GM19238 (cell line): ENCODE measurements at regions not wholly inside any gene's neighbourhood (a gene's known extent, or its start where the extent isn't known, plus 50 kb on each side); places are given as distances from the start of the nearest gene placed in this dataset.
"Not testable (repeated sequence)": the region's sequence is repeated elsewhere in the genome, so short reads cannot be mapped to it uniquely, and the experiment has no call there.

Experiments
- DNase-seq: peaks from one replicate; pipeline ENCODE4 v3.0.0; 2011; ENCODE audit warnings: low spot score; ENCODE audit not compliant: insufficient read length

DNA sequence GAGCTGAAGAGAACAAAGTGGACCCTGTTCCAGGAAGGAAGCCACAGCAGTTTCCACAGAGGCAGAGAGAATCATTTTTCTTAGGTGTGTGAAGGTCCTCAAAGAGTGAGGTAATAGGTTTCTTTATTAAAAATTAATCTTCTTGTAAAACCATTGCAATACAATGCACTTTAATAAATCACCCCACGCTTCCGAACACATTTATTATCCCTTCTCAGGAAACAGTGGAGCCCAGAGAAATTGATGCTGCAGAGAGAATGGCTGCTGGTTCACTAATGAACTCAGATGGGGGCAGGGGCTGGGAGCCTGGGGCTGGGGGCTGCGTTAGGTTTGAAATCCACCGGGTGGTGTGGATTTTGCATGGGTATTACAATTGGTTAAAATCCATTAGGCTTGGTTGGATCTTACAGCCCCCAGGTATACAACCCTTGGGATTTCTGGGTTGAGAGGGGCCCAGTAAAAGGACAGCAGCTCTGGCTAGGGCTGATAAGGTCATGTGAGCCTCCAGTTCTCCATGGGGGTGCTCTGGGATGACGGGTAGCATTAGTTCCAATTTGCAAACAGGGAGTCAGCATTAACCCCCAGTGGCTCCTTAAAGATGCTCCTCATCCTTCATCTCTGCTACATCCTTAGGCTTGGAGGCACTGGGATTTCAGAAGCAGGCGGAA is 718.1 kb upstream of the EEF2KMT start:
- DNase-seq: no peak

DNA sequence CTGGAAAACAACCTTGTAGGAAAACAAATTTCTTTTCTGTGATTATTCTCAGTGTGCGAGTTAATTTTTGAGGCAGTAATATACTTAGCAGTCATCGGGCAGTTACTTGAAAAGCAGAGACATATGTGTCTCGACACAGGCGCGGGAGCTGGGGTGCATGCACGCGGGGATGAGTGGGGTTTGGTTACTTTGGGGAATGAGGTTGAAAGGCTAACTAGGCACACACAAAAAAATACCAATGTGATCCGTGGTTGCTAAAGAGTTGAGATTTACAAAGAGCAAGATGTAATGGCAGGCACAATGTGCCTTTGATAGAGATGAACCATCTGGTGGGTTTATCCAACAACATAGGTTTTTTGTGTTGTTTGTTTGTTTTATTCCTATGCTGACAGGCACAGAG is 703.8 kb upstream of the EEF2KMT start:
- DNase-seq: no peak

DNA sequence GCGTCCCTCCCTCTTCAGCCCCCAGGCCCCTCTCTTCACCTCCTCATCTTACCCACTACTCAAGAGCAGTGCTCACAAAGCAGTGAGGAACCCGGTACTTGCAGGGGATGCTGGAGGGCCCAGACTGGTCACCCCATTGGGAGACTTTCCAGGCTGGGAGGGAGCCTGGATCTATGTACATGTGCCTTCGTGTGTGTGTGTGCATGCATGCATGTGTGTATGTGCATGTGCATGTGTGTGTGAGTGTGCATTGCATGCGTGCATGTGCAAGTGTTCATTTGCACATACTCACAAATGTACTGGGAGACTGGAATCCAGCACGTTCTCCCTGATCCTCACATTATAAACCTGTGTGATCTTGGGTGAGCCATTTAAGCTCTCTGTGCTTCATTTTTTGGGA is 696.0 kb upstream of the EEF2KMT start:
- no peak for DNase-seq

DNA sequence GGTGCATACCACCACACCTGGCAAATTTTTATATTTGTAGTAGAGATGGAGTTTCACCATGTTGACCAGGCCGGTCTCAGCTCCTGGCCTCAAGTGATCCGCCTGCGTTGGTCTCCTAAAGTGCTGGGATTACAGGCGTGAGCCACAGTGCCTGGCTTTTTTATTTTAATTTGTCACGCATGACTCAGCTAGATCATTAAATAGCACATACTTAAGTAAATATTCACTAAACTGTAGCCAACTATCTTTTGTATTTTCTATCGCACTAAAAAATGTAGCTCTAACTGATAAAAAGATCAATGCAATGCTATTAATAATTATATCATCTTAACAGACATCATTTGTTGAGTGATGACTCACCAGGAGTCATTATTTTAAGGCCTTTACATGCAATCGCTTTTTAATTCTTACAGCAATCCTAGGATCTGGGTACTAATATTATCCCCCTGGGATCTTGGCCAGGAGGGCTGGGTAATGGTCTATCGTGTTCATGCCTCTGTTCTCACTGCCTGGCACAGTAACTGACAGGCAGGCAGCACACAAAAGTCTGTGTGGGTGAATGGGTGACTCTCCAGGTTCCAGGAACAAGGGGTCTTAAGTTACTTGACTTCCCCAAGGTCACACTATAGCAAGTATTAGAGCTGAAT is 693.5 kb upstream of the EEF2KMT start:
- DNase-seq: no peak

DNA sequence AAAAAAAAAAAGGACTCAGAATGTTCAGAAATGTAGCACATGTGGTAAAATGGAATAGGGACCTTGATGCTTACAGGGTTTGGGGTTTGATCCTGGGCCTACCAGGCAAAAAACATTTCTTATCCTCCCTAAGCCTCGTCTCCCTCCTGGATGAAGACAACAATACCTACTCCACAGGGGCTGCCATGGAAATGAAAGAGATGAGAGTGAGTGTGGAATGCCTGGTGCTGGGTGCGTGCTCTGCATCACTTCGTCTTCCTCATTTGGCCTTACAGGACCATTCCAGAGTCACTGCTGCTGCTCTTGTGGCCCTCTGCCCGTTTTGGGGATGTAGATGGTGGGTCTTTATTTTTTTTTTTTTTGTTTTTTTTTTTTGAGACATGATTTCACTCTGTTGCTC is 692.9 kb upstream of the EEF2KMT start:
- no peak for DNase-seq

DNA sequence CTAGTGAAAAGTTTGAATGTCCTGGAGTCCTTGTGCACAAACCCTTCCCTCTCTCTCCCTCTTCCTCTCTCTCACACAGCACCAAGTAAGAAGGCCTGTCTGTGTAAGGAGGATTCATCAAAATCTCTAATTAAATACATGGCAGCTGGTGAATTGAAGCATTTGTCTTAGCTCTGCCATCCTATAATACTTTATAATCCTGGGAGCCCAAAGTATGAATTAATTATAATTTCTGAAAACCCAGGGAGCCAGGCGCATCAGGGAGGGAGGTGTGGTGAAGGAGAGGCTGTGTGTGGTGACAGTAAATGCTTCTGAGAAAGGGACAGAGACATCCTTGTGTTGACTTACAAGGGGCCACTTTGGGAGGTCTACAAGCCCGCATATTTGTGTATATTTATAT is 691.4 kb upstream of the EEF2KMT start:
- DNase-seq: no peak

DNA sequence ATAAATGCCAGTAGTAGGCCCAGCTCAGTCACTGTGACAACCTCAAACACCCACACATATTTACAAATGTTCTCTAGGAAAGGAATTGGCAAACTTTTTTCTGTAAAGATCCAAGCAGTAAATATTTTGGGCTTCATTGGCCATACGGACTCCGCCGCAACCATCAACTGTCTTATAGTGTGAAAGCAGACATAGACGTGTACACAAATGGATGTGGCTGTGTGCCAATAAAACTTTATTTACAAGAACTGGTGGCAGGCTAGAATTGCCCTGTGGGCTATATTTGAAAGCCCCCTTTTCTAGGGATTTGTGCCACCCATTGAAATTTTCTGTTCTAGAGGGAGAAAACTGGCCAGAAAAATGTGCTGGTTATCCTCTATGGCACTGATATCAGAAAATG is 683.8 kb upstream of the EEF2KMT start:
- no peak for DNase-seq

DNA sequence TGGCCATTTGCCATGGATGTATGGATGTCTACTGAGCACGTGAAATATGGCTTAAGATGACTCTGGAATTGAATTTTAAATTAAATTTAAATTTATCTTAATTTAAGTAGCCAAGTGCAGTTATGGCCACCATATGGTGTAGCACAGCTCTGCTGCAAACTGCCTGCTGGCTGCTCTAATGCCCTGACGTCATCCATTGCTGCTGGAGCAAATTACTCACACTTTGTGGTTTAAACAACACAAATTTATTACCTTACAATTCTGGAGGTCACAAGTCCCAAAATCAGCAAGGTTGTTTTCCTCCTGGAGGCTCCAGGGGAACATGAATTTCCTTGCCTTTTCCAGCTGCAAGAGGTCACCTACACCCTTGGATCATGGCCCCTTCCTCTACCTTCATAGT is 679.3 kb upstream of the EEF2KMT start:
- DNase-seq: no peak

DNA sequence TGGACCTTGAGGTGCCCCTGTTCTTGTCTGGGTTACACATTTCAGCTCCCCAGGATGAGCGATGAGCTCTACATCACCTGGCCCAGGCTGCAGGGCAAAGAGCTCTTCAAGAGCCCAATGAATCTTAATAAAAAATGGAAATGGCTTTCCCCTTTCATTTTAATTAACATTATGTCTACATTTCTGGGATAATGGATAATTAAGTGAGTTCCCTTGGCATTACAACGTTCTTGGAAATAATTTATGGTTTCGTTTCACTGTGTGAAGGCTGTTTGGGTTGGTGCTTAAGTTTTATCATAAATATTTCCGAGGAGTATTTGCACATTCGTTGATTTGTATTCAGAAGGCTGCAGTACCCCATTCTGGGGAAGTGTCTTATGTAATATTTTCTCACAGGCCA is 678.3 kb upstream of the EEF2KMT start:
- no peak for DNase-seq

DNA sequence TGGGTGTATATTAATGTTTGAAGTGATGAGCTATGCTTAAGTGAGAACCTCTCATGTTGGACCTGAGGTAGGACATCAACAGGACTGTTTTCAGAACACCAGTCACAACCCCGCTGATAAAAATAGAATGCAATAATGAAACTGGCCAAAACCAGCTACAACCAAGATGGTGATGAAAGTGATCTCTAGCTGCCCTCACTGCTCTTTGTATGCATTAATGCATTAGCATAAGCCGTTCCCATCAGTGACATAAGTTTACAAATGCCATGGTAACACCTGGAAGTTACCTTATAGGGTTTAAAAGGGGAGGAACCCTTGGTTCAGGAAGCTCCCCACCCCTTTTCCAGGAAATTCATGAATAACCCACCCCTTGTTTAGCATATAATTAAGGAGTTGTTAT is 672.5 kb upstream of the EEF2KMT start:
- no peak for DNase-seq

DNA sequence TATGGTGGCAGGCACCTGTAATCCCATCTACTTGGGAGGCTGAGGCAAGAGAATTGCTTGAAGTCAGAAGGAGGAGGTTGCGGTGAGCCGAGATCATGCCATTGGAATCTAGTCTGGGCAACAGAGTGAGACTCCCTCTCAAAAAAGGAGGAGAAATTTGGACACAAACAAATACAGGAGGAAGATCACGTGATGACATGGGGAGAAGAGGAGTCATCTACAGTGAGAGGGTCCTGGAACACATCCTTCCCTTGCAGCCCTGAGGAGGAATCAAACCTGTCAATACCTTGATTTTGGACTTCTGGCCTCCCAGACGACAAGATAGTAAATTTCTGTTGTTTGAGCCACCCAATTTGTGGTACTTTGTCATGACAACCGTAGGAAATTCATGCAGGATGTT is 671.9 kb upstream of the EEF2KMT start:
- DNase-seq: no peak

DNA sequence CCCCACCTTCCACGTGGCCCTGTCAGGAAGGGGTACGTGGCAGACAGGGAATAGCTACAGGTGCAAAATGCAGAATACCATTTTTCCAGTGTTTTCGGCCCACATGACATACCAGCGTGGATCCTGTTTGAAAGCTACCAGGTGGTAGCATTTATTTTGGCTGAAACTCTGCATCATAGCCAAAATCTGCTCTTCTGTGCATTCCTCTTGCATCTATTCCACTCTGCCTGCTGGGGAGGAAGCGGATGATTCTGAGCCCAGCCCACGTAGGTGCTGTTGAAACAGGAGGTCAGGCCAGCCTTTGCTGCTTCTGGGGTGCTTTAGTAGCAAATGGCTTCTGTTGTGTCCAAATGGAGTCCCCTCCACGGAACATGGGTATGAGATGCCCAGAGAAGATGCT is 670.9 kb upstream of the EEF2KMT start:
- DNase-seq: no peak

DNA sequence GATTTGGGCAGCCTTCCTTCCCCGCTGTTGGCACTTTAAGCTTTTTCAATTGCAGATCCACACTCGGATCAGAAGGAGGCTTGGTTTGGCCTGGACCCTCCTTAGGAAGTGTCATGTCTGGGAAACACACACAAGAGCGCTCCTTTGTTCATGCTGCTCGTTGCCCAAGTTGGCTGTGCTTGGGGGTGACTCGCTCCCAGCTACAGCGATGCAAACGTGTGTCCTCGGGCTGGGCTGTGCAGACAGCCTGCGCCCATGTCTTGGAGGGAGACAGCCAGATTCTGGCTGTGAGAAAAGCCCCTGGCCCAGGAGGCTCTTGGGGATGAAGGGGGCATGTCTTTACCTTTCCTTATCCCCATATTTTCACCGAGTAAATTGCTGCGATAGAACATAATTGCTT is 665.6 kb upstream of the EEF2KMT start:
- no peak for DNase-seq

DNA sequence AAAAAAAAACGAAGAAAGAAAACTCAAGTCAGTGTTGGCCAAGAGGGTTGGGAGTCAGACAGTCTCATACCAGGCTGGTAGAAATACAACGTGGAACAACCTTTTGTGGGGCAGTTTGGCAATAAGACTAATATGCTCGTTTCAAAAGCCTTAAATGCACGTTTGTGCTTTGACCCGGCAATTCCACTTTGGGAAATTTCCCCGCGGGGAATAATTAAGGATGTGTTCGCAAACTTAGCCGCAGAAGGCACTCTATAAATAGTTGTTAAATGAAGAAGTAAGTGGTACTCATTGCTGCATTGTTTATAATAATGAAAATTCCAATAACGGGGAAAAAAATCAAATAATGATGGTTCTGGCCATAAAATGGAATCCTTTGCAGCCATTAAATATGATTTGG is 664.8 kb upstream of the EEF2KMT start:
- no peak for DNase-seq

DNA sequence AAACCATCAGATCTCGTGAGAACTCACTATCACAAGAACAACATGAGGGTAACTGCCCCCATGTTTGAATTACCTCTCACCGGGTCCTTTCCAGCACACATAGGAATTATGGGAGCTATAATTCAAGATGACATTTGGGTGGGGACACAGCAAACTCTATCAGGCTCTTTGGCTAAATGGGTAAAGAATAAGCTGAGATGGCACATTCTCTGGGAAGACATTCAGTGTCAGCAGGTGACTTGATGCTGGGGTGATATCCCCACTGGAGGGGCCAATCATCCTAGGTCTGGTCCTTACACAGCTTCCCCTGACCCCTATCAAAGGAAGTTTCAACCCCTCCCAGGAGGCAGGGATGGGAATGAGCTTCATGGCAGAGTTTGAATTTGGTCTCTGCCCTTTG is 664.0 kb upstream of the EEF2KMT start:
- DNase-seq: no peak

DNA sequence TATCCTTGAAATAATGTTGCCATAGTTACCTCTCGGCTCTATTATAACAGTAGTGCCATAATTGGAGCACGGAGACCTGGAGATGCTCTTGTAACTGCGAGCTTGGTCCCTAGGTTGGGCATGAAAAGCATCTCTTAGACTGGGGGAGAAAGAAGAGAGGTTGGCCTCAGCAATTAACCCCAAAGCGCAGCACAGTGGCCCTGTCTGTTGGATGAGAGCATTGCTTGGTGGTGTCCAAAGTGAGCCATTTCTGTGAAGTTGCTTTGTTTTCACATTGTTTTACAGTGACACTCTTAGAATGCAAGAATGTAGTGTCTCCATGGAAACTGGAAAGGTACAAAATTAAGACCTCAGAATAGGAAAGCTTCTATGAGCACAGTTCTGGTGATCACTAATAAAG is 660.7 kb upstream of the EEF2KMT start:
- DNase-seq: no peak

DNA sequence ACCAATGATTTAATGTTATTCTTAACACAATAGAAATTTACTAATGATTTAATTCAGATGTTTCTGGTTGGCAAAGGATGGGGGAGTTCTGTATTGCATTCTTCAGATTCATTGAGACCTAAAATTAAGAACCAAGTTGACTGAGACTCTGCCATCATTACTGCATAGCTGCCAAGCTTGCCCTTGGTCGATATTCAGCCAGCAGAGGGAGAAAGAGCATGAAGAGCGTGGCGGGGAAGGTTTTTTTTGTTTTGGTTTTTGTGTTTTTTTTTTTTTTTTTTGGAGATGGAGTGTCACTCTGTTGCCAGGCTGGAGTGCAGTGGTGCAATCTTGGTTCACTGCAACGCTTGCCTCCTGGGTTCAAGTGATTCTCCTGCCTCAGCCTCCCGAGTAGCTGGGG is 659.4 kb upstream of the EEF2KMT start:
- no peak for DNase-seq

DNA sequence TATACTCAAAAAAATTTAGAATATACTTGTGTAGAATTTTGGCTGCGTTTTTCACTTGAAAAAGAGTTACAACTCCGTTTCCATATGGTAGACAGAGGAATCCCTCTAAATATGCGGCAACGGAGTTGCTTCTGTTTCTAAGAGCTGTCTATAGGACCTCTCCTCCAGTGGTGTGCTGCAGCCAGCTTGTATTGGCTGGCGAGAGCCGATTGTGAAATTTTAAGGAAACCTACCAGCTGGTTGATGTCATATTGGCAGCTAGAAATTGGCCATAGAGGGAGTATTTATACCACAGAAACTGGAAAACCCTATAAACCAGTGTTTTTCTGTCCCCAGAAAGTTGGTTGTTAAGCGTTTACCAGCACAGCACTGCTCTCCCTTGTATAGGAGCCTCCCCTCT is 655.8 kb upstream of the EEF2KMT start:
- no peak for DNase-seq

DNA sequence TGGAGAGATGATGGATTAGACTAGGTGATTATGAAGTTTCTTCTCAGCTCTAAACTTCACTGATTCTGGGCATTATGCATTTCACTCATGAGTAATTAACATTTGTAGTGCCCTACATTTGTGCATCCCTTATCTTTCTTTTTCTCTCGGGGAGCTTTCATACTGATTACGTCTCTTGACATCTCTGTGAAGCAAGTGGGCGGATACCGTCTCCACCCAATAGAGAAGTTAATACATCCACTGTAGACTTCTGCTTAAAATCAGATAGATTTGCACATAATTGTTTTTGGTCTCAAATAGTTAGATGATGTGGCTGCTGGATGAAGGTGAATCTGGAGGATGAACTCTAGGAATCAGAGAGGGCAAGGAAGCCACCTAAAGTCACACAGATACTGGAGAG is 653.6 kb upstream of the EEF2KMT start:
- DNase-seq: no peak

DNA sequence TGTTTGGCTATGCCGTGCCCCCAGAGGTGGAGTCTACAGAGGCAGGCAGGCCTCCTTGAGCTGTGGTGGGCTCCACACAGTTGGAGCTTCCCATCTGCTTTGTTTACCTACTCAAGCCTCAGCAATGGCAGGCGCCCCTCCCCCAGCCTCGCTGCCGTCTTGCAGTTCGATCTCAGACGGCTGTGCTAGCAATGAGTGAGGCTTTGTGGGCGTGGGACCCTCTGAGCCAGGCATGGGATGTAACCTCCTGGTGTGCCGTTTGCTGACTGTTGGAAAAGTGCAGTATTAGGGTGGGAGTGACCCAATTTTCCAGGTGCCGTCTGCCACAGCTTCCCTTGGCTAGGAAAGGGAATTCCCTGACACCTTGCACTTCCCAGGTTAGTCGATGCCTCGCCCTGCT is 652.8 kb upstream of the EEF2KMT start:
- not testable (repeated sequence) for DNase-seq

DNA sequence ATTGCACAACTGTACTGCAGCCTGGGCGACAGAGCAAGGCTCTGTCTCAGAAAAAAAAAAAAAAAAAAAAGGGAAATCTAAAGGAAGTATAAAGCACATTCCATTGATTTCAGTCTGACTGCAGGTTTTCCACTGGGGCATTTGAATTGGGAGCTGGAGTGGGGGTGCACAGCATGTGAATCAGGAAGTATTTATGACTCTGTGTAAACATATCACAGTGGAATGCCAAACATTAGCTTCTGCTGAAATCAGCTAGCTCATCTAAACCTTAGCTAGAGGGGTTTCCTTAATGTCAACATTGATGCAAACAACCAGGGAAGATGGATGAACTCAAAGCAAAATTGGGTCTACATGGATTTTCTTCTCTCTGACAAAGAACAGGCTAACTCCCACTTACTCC is 641.0 kb upstream of the EEF2KMT start:
- DNase-seq: no peak

DNA sequence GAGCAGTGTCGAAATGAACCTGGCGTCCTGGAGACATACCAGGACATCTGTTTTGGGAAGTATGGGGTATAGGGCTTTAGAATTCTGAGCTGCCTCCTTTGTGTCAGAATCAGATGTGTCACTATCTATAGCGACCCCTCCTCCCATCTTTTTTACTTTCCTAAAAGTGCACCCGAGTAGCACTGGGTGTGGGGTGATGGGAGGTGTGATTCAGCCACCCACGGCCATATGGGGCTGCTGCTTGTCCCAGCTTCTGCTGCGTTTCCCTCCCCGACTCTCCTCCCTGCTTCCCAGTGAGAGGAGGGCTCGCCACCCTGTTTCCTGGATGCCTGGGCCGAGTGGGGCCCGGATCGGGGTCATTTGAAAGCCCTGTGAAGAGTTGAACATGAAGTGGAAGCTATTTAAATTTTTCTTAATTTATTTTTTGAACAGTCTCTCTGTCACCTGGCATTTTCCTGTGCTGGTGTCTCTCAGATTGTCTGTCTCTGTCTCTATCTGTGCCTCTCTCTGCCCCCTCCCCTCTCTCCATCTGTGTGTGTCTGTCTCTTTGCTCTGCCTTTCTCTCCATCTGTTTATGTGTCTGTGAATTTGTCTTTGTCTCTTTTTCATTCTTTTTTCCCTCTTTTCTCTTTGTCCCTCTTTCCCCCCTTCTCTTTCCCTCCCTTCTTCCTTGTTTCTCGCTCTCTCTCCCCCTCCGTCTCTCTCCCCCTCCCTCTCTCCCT is 638.8 kb upstream of the EEF2KMT start:
- no peak for DNase-seq

DNA sequence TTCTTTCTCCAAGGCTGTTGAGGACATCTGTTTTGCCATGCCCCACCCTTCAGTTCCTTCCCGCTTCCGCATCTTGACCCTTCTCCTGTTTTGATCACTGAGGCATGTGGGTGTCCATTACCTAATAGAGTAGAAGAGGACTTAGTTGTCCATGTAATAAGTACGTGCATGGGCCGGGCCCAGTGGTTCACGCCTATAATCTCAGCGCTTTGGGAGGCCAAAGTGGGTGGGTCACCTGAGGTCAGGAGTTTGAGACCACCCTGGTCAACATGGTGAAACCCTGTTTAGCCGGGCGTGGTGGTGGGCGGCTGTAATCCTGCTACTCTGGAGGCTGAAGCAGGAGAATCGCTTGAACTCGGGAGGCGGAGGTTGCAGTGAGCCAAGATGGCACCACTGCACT is 637.8 kb upstream of the EEF2KMT start:
- no peak for DNase-seq
